ENCODE measurements at regions not wholly inside any gene's neighbourhood (a gene's known extent, or its start where the extent isn't known, plus 50 kb on each side); places are given as distances from the start of the nearest gene placed in this dataset.

DNA sequence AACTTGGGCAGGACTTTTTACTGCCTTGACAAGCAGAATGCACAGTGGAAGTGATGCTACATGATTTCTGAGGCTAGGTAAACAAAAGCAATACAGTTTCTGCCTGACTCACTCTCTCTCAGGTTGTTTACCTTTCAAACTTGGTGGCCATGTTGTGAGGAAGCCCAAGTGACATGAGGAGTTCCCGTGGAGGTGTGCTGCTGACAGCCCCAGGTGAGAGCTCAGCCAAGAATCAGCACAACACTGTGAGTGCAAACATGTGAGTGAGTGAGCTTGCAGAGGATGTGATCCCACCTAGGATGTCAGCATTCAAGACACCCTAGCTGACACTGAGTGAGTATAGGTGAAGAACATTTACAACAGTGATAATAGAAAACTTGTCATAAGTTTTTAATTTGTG lies 71.1 kb upstream of the IFNAR2 start:
- TF ChIP-seq, protein P1, sequence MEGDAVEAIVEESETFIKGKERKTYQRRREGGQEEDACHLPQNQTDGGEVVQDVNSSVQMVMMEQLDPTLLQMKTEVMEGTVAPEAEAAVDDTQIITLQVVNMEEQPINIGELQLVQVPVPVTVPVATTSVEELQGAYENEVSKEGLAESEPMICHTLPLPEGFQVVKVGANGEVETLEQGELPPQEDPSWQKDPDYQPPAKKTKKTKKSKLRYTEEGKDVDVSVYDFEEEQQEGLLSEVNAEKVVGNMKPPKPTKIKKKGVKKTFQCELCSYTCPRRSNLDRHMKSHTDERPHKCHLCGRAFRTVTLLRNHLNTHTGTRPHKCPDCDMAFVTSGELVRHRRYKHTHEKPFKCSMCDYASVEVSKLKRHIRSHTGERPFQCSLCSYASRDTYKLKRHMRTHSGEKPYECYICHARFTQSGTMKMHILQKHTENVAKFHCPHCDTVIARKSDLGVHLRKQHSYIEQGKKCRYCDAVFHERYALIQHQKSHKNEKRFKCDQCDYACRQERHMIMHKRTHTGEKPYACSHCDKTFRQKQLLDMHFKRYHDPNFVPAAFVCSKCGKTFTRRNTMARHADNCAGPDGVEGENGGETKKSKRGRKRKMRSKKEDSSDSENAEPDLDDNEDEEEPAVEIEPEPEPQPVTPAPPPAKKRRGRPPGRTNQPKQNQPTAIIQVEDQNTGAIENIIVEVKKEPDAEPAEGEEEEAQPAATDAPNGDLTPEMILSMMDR (IDR thresholded peaks at IDR 0.05) = no peak
- TF ChIP-seq ZFX (IDR thresholded peaks at IDR 0.05; ENCODE audit: borderline replicate concordance) = no peak
